ENCODE measurements at regions not wholly inside any gene's neighbourhood (a gene's known extent, or its start where the extent isn't known, plus 50 kb on each side); places are given as distances from the start of the nearest gene placed in this dataset.

- Histone ChIP-seq H3K4me3 (ENCODE audit: low read length, poor library complexity, severe bottlenecking) (no peak overlapping the region), H3K9me2 (replicated peaks; ENCODE audit: low read depth, low read length) (no peaks in the 10 kb centered on the region), H3K27me3 (ENCODE audit: insufficient read depth, low read length, poor library complexity, severe bottlenecking) (no peaks in the 10 kb centered on the region), H3K4me2 (ENCODE audit: low read depth, low read length, poor library complexity, severe bottlenecking) (no peak overlapping the region), H3K79me2 (ENCODE audit: insufficient read depth, low read length) (no peaks in the 10 kb centered on the region), H3K36me3 (ENCODE audit: insufficient read depth, low read length) (no peaks in the 10 kb centered on the region), H3K4me1 (ENCODE audit: insufficient read depth, low read length, poor library complexity, severe bottlenecking) (no peaks in the 10 kb centered on the region), H3K9ac (ENCODE audit: low read depth, low read length, poor library complexity, severe bottlenecking) (no peak overlapping the region), H3K9me3 (ENCODE audit: insufficient read depth, low read depth, low read length) (no peaks in the 10 kb centered on the region), H3F3A (ENCODE audit: low read depth) (no peaks in the 10 kb centered on the region), H2AFZ (ENCODE audit: low read length) (no peak overlapping the region), H4K20me1 (ENCODE audit: insufficient read depth, low read length, poor library complexity, severe bottlenecking) (no peaks in the 10 kb centered on the region)
- TF ChIP-seq EZH2phosphoT487 (IDR thresholded peaks at IDR 0.05; ENCODE audit: borderline replicate concordance) (no peak), CTCF (conservative IDR thresholded peaks at IDR 0.05; ENCODE audit: low read length) (no peak)
Observed at GRCh38 chr1:209222826-209223225, 360.7 kb upstream of the CAMK1G start.

- H2AFZ ChIP-seq (ENCODE audit: low read length), result no peak overlapping the region
- H3K4me2 ChIP-seq (ENCODE audit: low read depth, low read length, poor library complexity, severe bottlenecking), result no peak overlapping the region
Observed at GRCh38 chr1:209223791-209224190, 359.7 kb upstream of the CAMK1G start.

GRCh38 chr1:209224886-209225285 is 358.6 kb upstream of the CAMK1G start:
- H3K4me2 ChIP-seq (ENCODE audit: low read depth, low read length, poor library complexity, severe bottlenecking), result no peak overlapping the region
- no peaks in the 10 kb centered on the region for H3K79me2 ChIP-seq (ENCODE audit: insufficient read depth, low read length)
- H3K36me3 ChIP-seq (ENCODE audit: insufficient read depth, low read length), result no peaks in the 10 kb centered on the region
- no peak overlapping the region for H3K4me3 ChIP-seq (ENCODE audit: low read length, poor library complexity, severe bottlenecking)
- H4K20me1 ChIP-seq (ENCODE audit: insufficient read depth, low read length, poor library complexity, severe bottlenecking), result no peaks in the 10 kb centered on the region
- no peaks in the 10 kb centered on the region for H3F3A ChIP-seq (ENCODE audit: low read depth)
- TF ChIP-seq EZH2phosphoT487 (IDR thresholded peaks at IDR 0.05; ENCODE audit: borderline replicate concordance) (no peak), CTCF (conservative IDR thresholded peaks at IDR 0.05; ENCODE audit: low read length) (no peak)
- H3K27me3 ChIP-seq (ENCODE audit: insufficient read depth, low read length, poor library complexity, severe bottlenecking), result no peaks in the 10 kb centered on the region
- no peaks in the 10 kb centered on the region for H3K9me2 ChIP-seq (replicated peaks; ENCODE audit: low read depth, low read length)
- no peak overlapping the region for H2AFZ ChIP-seq (ENCODE audit: low read length)
- H3K9me3 ChIP-seq (ENCODE audit: insufficient read depth, low read depth, low read length), result no peaks in the 10 kb centered on the region
- H3K4me1 ChIP-seq (ENCODE audit: insufficient read depth, low read length, poor library complexity, severe bottlenecking), result no peaks in the 10 kb centered on the region
- H3K9ac ChIP-seq (ENCODE audit: low read depth, low read length, poor library complexity, severe bottlenecking), result no peak overlapping the region

More at GRCh38 chr1:209223791-209224190, 359.7 kb upstream of the CAMK1G start:
- no peak for TF ChIP-seq EZH2phosphoT487 (IDR thresholded peaks at IDR 0.05; ENCODE audit: borderline replicate concordance)
- no peak for TF ChIP-seq CTCF (conservative IDR thresholded peaks at IDR 0.05; ENCODE audit: low read length)
- Histone ChIP-seq H3F3A (ENCODE audit: low read depth) (no peaks in the 10 kb centered on the region), H4K20me1 (ENCODE audit: insufficient read depth, low read length, poor library complexity, severe bottlenecking) (no peaks in the 10 kb centered on the region), H3K9me2 (replicated peaks; ENCODE audit: low read depth, low read length) (no peaks in the 10 kb centered on the region), H3K4me3 (ENCODE audit: low read length, poor library complexity, severe bottlenecking) (no peak overlapping the region), H3K9ac (ENCODE audit: low read depth, low read length, poor library complexity, severe bottlenecking) (no peak overlapping the region), H3K9me3 (ENCODE audit: insufficient read depth, low read depth, low read length) (no peaks in the 10 kb centered on the region), H3K36me3 (ENCODE audit: insufficient read depth, low read length) (no peaks in the 10 kb centered on the region), H3K79me2 (ENCODE audit: insufficient read depth, low read length) (no peaks in the 10 kb centered on the region), H3K4me1 (ENCODE audit: insufficient read depth, low read length, poor library complexity, severe bottlenecking) (no peaks in the 10 kb centered on the region), H3K27me3 (ENCODE audit: insufficient read depth, low read length, poor library complexity, severe bottlenecking) (no peaks in the 10 kb centered on the region)

Measured in Loucy (cell line).